GM12878 (cell line): ENCODE measurements at regions not wholly inside any gene's neighbourhood (a gene's known extent, or its start where the extent isn't known, plus 50 kb on each side); places are given as distances from the start of the nearest gene placed in this dataset.

Experiments
- ATF7 ChIP-seq: fragments of 450-650 bp; IDR thresholded peaks from 2 replicates; pipeline ENCODE4 v1.6.1; 2016; ENCODE audit warnings: low read depth, mild to moderate bottlenecking
- CHD4 ChIP-seq: fragments of 200-600 bp; sonication (generic); IDR thresholded peaks from 2 replicates; pipeline ENCODE4 v1.6.1; 2016; ENCODE audit warnings: mild to moderate bottlenecking
- DPF2 ChIP-seq: fragments of 450-650 bp; IDR thresholded peaks from 2 replicates; pipeline ENCODE4 v1.6.1; 2017; ENCODE audit warnings: mild to moderate bottlenecking
- EED ChIP-seq: sonication (generic); IDR thresholded peaks from 2 replicates; pipeline ENCODE4 v1.6.1; 2016; ENCODE audit warnings: antibody characterized with exemption, low read depth
- GATAD2B ChIP-seq: fragments of 450-650 bp; conservative IDR thresholded peaks from 2 replicates; pipeline ENCODE4 v1.6.1; 2017; ENCODE audit warnings: low read depth, mild to moderate bottlenecking, moderate library complexity
- HDAC6 ChIP-seq: fragments of 200-600 bp; sonication (generic); IDR thresholded peaks from one replicate; pipeline ENCODE4 v1.8.0; 2017; ENCODE audit warnings: antibody characterized with exemption; ENCODE audit not compliant: unreplicated experiment
- IKZF1 ChIP-seq: fragments of 450-650 bp; conservative IDR thresholded peaks from 2 replicates; pipeline ENCODE4 v1.6.1; 2017; ENCODE audit warnings: antibody characterized with exemption, mild to moderate bottlenecking
- IRF5 ChIP-seq: fragments of 450-650 bp; IDR thresholded peaks from 2 replicates; pipeline ENCODE4 v1.6.1; 2017; ENCODE audit warnings: borderline replicate concordance
- KLF5 ChIP-seq: fragments of 450-650 bp; IDR thresholded peaks from 2 replicates; pipeline ENCODE4 v1.6.1; 2014; ENCODE audit warnings: mild to moderate bottlenecking; ENCODE audit not compliant: partially characterized antibody
- MTA2 ChIP-seq: fragments of 450-650 bp; IDR thresholded peaks from 2 replicates; pipeline ENCODE4 v1.6.1; 2016; ENCODE audit warnings: low read depth, mild to moderate bottlenecking, moderate library complexity
- NR2C1 ChIP-seq: fragments of 450-650 bp; IDR thresholded peaks from 2 replicates; pipeline ENCODE4 v1.6.1; 2017; ENCODE audit warnings: antibody characterized with exemption, mild to moderate bottlenecking, moderate library complexity
- NR2F1 ChIP-seq: fragments of 450-650 bp; conservative IDR thresholded peaks from 2 replicates; pipeline ENCODE4 v1.6.1; 2017; ENCODE audit warnings: mild to moderate bottlenecking
- PAX8 ChIP-seq: fragments of 450-650 bp; IDR thresholded peaks from 2 replicates; pipeline ENCODE4 v1.6.1; 2017; ENCODE audit warnings: mild to moderate bottlenecking, moderate library complexity
- POLR2A ChIP-seq: IDR thresholded peaks from 2 replicates; pipeline ENCODE4 v1.6.1; 2011; ENCODE audit warnings: low read depth, mild to moderate bottlenecking, low read length
- POU2F2 ChIP-seq: IDR thresholded peaks from 3 replicates; pipeline ENCODE4 v1.6.1; 2011; ENCODE audit warnings: low read depth, mild to moderate bottlenecking, low read length, borderline replicate concordance
- RAD21 ChIP-seq: IDR thresholded peaks from 2 replicates; pipeline ENCODE4 v1.6.1; 2011; ENCODE audit warnings: mild to moderate bottlenecking, low read depth, low read length, moderate library complexity; ENCODE audit not compliant: insufficient read depth
- SMAD5 ChIP-seq: IDR thresholded peaks from 2 replicates; pipeline ENCODE4 v1.6.1; 2016; ENCODE audit warnings: antibody characterized with exemption, low read depth
- SUPT20H ChIP-seq: IDR thresholded peaks from 2 replicates; pipeline ENCODE4 v1.6.1; 2011; ENCODE audit warnings: low read depth, mild to moderate bottlenecking, low read length, moderate library complexity, borderline replicate concordance; ENCODE audit not compliant: control insufficient read depth
- TBL1XR1 ChIP-seq: IDR thresholded peaks from 2 replicates; pipeline ENCODE4 v1.6.1; 2012; ENCODE audit warnings: low read depth, low read length, improper control_type of control experiment
- TF ChIP-seq, protein P1 (sequence below): IDR thresholded peaks from 2 replicates; pipeline ENCODE4 v1.6.1; 2012; ENCODE audit warnings: improper control_type of control experiment, low read depth, low read length; ENCODE audit not compliant: insufficient replicate concordance

DNA sequence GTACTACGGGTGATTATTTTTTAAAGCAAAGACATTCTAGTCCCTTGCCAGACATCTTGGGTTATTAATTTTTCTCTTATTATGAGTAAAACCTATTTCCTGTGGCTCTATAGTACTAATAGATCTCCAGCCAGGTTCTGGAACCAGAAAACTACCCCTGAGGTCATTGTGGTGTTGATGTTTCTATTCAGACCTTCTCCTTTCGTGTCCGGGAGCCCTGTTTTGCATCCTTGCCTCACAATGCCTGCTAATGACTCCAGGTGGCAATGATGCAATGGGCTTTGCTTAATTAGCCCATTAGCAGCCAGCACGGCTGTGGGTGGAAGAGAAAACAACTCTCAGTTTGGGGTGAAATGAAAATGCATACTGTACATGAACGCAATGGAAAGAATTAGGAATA is 62.9 kb upstream of the ARG1 start (continued):
- no peak for TF ChIP-seq RAD21
- no peak for TF ChIP-seq GATAD2B
- no peak for TF ChIP-seq PAX8
- TF ChIP-seq NR2C1 = no peak
- no peak for TF ChIP-seq POLR2A
- peak; percentile 64; the same call in 1 of the 2 replicates for TF ChIP-seq DPF2
- 0 out of 2 replicates have a peak, but pooled peaks have one; percentile 28 for TF ChIP-seq TBL1XR1
- peak; percentile 99 for TF ChIP-seq MTA2
- no peak for TF ChIP-seq CHD4
- no peak for TF ChIP-seq EED
- TF ChIP-seq HDAC6 = no peak
- no peak for TF ChIP-seq SMAD5
- TF ChIP-seq IRF5 = no peak
- TF ChIP-seq IKZF1 = peak; percentile 64
- TF ChIP-seq, protein P1, sequence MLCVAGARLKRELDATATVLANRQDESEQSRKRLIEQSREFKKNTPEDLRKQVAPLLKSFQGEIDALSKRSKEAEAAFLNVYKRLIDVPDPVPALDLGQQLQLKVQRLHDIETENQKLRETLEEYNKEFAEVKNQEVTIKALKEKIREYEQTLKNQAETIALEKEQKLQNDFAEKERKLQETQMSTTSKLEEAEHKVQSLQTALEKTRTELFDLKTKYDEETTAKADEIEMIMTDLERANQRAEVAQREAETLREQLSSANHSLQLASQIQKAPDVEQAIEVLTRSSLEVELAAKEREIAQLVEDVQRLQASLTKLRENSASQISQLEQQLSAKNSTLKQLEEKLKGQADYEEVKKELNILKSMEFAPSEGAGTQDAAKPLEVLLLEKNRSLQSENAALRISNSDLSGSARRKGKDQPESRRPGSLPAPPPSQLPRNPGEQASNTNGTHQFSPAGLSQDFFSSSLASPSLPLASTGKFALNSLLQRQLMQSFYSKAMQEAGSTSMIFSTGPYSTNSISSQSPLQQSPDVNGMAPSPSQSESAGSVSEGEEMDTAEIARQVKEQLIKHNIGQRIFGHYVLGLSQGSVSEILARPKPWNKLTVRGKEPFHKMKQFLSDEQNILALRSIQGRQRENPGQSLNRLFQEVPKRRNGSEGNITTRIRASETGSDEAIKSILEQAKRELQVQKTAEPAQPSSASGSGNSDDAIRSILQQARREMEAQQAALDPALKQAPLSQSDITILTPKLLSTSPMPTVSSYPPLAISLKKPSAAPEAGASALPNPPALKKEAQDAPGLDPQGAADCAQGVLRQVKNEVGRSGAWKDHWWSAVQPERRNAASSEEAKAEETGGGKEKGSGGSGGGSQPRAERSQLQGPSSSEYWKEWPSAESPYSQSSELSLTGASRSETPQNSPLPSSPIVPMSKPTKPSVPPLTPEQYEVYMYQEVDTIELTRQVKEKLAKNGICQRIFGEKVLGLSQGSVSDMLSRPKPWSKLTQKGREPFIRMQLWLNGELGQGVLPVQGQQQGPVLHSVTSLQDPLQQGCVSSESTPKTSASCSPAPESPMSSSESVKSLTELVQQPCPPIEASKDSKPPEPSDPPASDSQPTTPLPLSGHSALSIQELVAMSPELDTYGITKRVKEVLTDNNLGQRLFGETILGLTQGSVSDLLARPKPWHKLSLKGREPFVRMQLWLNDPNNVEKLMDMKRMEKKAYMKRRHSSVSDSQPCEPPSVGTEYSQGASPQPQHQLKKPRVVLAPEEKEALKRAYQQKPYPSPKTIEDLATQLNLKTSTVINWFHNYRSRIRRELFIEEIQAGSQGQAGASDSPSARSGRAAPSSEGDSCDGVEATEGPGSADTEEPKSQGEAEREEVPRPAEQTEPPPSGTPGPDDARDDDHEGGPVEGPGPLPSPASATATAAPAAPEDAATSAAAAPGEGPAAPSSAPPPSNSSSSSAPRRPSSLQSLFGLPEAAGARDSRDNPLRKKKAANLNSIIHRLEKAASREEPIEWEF = no peak
- peak; percentile 90; the same call in 1 of the 3 replicates for TF ChIP-seq POU2F2
- no peak for TF ChIP-seq SUPT20H
- TF ChIP-seq KLF5 = no peak
- TF ChIP-seq NR2F1 = peak; percentile 34; the same call in 1 of the 2 replicates
- peak; percentile 94 for TF ChIP-seq ATF7
